Loucy (cell line): ENCODE measurements at regions not wholly inside any gene's neighbourhood (a gene's known extent, or its start where the extent isn't known, plus 50 kb on each side); places are given as distances from the start of the nearest gene placed in this dataset.

Experiments
- H2AFZ ChIP-seq: fragments of 200-600 bp; sonication (generic); 2 replicates; pipeline ENCODE4 v1.6.0; 2016; ENCODE audit warnings: antibody characterized with exemption, mild to moderate bottlenecking, low read length, moderate library complexity
- H3F3A ChIP-seq: fragments of 200-600 bp; 2 replicates; pipeline ENCODE4 v1.6.0; 2016; ENCODE audit warnings: antibody characterized with exemption, low read depth, mild to moderate bottlenecking
- H3K27me3 ChIP-seq: fragments of 200-600 bp; sonication (generic); 2 replicates; pipeline ENCODE4 v1.6.1; 2014; ENCODE audit warnings: low read length, mild to moderate bottlenecking; ENCODE audit not compliant: insufficient read depth, poor library complexity, severe bottlenecking
- H3K36me3 ChIP-seq: fragments of 200-600 bp; sonication (generic); 2 replicates; pipeline ENCODE4 v1.6.1; 2016; ENCODE audit warnings: low read length; ENCODE audit not compliant: insufficient read depth
- H3K4me1 ChIP-seq: fragments of 200-600 bp; sonication (generic); 2 replicates; pipeline ENCODE4 v1.5.1; 2014; ENCODE audit warnings: low read length, mild to moderate bottlenecking; ENCODE audit not compliant: insufficient read depth, poor library complexity, severe bottlenecking
- H3K4me2 ChIP-seq: fragments of 200-600 bp; sonication (generic); 2 replicates; pipeline ENCODE4 v1.6.0; 2014; ENCODE audit warnings: antibody characterized with exemption, low read length, low read depth, mild to moderate bottlenecking; ENCODE audit not compliant: poor library complexity, severe bottlenecking
- H3K4me3 ChIP-seq: fragments of 200-600 bp; sonication (generic); 2 replicates; pipeline ENCODE4 v1.5.1; 2014; ENCODE audit warnings: low read length, mild to moderate bottlenecking, mixed read lengths; ENCODE audit not compliant: poor library complexity, severe bottlenecking
- H3K79me2 ChIP-seq: fragments of 200-600 bp; sonication (generic); 2 replicates; pipeline ENCODE4 v1.6.1; 2014; ENCODE audit warnings: low read length; ENCODE audit not compliant: insufficient read depth
- H3K9ac ChIP-seq: fragments of 200-600 bp; sonication (generic); 2 replicates; pipeline ENCODE4 v1.6.0; 2014; ENCODE audit warnings: mild to moderate bottlenecking, low read depth, low read length, moderate library complexity; ENCODE audit not compliant: poor library complexity, severe bottlenecking
- H3K9me2 ChIP-seq: fragments of 200-600 bp; sonication (generic); replicated peaks from 2 replicates; pipeline ENCODE4 v1.6.1; 2016; ENCODE audit warnings: low read depth, low read length, mixed read lengths
- H3K9me3 ChIP-seq: fragments of 200-600 bp; sonication (generic); 2 replicates; pipeline ENCODE4 v1.6.1; 2014; ENCODE audit warnings: mild to moderate bottlenecking, antibody characterized with exemption, low read length, low read depth; ENCODE audit not compliant: insufficient read depth
- H4K20me1 ChIP-seq: fragments of 200-600 bp; sonication (generic); 2 replicates; pipeline ENCODE4 v1.6.0; 2014; ENCODE audit warnings: antibody characterized with exemption, low read length, mild to moderate bottlenecking; ENCODE audit not compliant: insufficient read depth, poor library complexity, severe bottlenecking
- CTCF ChIP-seq: fragments of 200-600 bp; sonication (generic); conservative IDR thresholded peaks from 2 replicates; pipeline ENCODE4 v1.5.1; 2014; ENCODE audit warnings: mild to moderate bottlenecking, antibody characterized with exemption, low read length
- EZH2phosphoT487 ChIP-seq: fragments of 200-600 bp; IDR thresholded peaks from 2 replicates; pipeline ENCODE4 v1.6.1; 2018; ENCODE audit warnings: antibody characterized with exemption, mild to moderate bottlenecking, moderate library complexity, borderline replicate concordance

GRCh38 chr2:144835634-144836350 is 315.9 kb upstream of the ZEB2 start:
- Histone ChIP-seq H3K36me3 (no peaks in the 10 kb centered on the region), H3K79me2 (no peaks in the 10 kb centered on the region), H3K4me3 (no peak overlapping the region), H4K20me1 (no peaks in the 10 kb centered on the region), H3K9ac (no peak overlapping the region), H3K9me2 (no peaks in the 10 kb centered on the region), H3K4me2 (no peak overlapping the region), H3K4me1 (no peaks in the 10 kb centered on the region), H3K9me3 (no peaks in the 10 kb centered on the region), H3K27me3 (no peaks in the 10 kb centered on the region), H3F3A (no peaks in the 10 kb centered on the region), H2AFZ (no peak overlapping the region)
- TF ChIP-seq EZH2phosphoT487, result no peak
- TF ChIP-seq CTCF, result no peak

- Histone ChIP-seq H3K36me3 (no peaks in the 10 kb centered on the region), H3K4me2 (no peak overlapping the region), H3K27me3 (no peaks in the 10 kb centered on the region), H3K9ac (no peak overlapping the region), H4K20me1 (no peaks in the 10 kb centered on the region), H3K9me3 (no peaks in the 10 kb centered on the region), H2AFZ (no peak overlapping the region), H3F3A (no peaks in the 10 kb centered on the region), H3K4me1 (no peaks in the 10 kb centered on the region), H3K79me2 (no peaks in the 10 kb centered on the region), H3K4me3 (no peak overlapping the region), H3K9me2 (no peaks in the 10 kb centered on the region)
- TF ChIP-seq EZH2phosphoT487, result no peak
- TF ChIP-seq CTCF, result no peak
These were observed 315.2 kb upstream of the ZEB2 start for GRCh38 chr2:144834998-144835633.

- TF ChIP-seq EZH2phosphoT487 (no peak), CTCF (no peak)
- Histone ChIP-seq H3K9me2 (no peaks in the 10 kb centered on the region), H3K9ac (no peak overlapping the region), H3K36me3 (no peaks in the 10 kb centered on the region), H3K4me2 (no peak overlapping the region), H3K9me3 (no peaks in the 10 kb centered on the region), H3F3A (no peaks in the 10 kb centered on the region), H3K4me1 (no peaks in the 10 kb centered on the region), H4K20me1 (no peaks in the 10 kb centered on the region), H3K4me3 (no peak overlapping the region), H2AFZ (no peak overlapping the region), H3K79me2 (no peaks in the 10 kb centered on the region), H3K27me3 (no peaks in the 10 kb centered on the region)
These were observed 314.4 kb upstream of the ZEB2 start for GRCh38 chr2:144834363-144834762.
